Liver (tissue), 3 donors: ENCODE measurements at regions not wholly inside any gene's neighbourhood (a gene's known extent, or its start where the extent isn't known, plus 50 kb on each side); places are given as distances from the start of the nearest gene placed in this dataset.

Source experiments
- RAD21 ChIP-seq, 2 donors: IDR thresholded peaks; 2 replicates each; pipeline ENCODE4 v1.6.1; 2016; ENCODE audit warnings: antibody characterized with exemption in 2 of 2, mild to moderate bottlenecking in 2 of 2
- TF ChIP-seq, protein P1 (sequence below): fragments of 150-350 bp; IDR thresholded peaks from 2 replicates; pipeline ENCODE4 v1.5.1; 2017; ENCODE audit warnings: improper control_type of control experiment, low read depth, low read length; ENCODE audit not compliant: missing input control
- donor health status: healthy.
- donor health status: healthy.

DNA sequence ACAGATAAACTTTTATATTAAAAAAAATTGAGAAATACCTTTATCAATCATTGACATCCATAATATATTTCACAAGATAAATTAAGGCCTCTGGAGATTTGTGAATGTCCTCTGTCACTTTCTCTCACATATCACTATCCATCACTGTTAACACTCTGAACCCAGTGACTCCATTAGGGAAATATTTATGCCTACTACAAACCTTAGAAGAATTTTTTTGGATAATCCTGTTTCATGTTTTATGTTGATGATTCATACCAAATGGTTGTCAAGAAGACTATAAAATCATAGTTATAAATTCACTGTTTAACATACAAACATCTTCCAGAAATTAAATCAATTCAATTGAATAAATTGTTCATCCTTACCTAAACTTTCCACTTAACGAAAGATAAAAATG is 357.6 kb upstream of the CDH10 start:
- no peak for TF ChIP-seq RAD21 (IDR thresholded peaks at IDR 0.05)
- TF ChIP-seq, protein P1, sequence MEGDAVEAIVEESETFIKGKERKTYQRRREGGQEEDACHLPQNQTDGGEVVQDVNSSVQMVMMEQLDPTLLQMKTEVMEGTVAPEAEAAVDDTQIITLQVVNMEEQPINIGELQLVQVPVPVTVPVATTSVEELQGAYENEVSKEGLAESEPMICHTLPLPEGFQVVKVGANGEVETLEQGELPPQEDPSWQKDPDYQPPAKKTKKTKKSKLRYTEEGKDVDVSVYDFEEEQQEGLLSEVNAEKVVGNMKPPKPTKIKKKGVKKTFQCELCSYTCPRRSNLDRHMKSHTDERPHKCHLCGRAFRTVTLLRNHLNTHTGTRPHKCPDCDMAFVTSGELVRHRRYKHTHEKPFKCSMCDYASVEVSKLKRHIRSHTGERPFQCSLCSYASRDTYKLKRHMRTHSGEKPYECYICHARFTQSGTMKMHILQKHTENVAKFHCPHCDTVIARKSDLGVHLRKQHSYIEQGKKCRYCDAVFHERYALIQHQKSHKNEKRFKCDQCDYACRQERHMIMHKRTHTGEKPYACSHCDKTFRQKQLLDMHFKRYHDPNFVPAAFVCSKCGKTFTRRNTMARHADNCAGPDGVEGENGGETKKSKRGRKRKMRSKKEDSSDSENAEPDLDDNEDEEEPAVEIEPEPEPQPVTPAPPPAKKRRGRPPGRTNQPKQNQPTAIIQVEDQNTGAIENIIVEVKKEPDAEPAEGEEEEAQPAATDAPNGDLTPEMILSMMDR, result no peak
